CD4-positive, alpha-beta T cell treated with Interleukin-4 for 4 hours (primary cell): ENCODE measurements at regions not wholly inside any gene's neighbourhood (a gene's known extent, or its start where the extent isn't known, plus 50 kb on each side); places are given as distances from the start of the nearest gene placed in this dataset.
"Not testable (repeated sequence)": the region's sequence is repeated elsewhere in the genome, so short reads cannot be mapped to it uniquely, and the experiment has no call there.

Source experiments
- DNase-seq: peaks from one replicate; pipeline ENCODE4 v3.0.0-alpha.2; 2020

GRCh38 chr15:44849701-44850403 is 106.6 kb upstream of the TERB2 start:
- not testable (repeated sequence) for DNase-seq

- DNase-seq: peak; percentile 64
These were observed 103.1 kb upstream of the TERB2 start for GRCh38 chr15:44853304-44853950.

- not testable (repeated sequence) for DNase-seq
These were observed 101.8 kb upstream of the TERB2 start for GRCh38 chr15:44854696-44855095.

- not testable (repeated sequence) for DNase-seq
These were observed 100.2 kb upstream of the TERB2 start for GRCh38 chr15:44856284-44856683.

- not testable (repeated sequence) for DNase-seq
These were observed 99.2 kb upstream of the TERB2 start for GRCh38 chr15:44857164-44857710.

- DNase-seq: not testable (repeated sequence)
These were observed 97.4 kb upstream of the TERB2 start for GRCh38 chr15:44859088-44859487.

- DNase-seq: not testable (repeated sequence)
These were observed 96.3 kb upstream of the TERB2 start for GRCh38 chr15:44860168-44860567.

- no peak for DNase-seq
These were observed 95.0 kb upstream of the TERB2 start for GRCh38 chr15:44861439-44861910.

GRCh38 chr15:44861917-44862316 is 94.6 kb upstream of the TERB2 start:
- no peak for DNase-seq

GRCh38 chr15:44862866-44863265 is 93.6 kb upstream of the TERB2 start:
- not testable (repeated sequence) for DNase-seq

- not testable (repeated sequence) for DNase-seq
These were observed 88.4 kb upstream of the TERB2 start for GRCh38 chr15:44868100-44868499.

- not testable (repeated sequence) for DNase-seq
These were observed 86.4 kb upstream of the TERB2 start for GRCh38 chr15:44870125-44870524.

- DNase-seq: no peak
These were observed 83.4 kb upstream of the TERB2 start for GRCh38 chr15:44873103-44873502.

GRCh38 chr15:44879066-44879465 is 77.4 kb upstream of the TERB2 start:
- DNase-seq: no peak

- peak; percentile 35 for DNase-seq
These were observed 74.0 kb upstream of the TERB2 start for GRCh38 chr15:44882499-44882968.

GRCh38 chr15:44883199-44883877 is 73.1 kb upstream of the TERB2 start:
- no peak for DNase-seq

- not testable (repeated sequence) for DNase-seq
These were observed 57.4 kb upstream of the TERB2 start for GRCh38 chr15:44898890-44899651.

- not testable (repeated sequence) for DNase-seq
These were observed 56.7 kb upstream of the TERB2 start for GRCh38 chr15:44899775-44900174.

- DNase-seq: not testable (repeated sequence)
These were observed 55.7 kb upstream of the TERB2 start for GRCh38 chr15:44900796-44901195.

GRCh38 chr15:44903281-44903680 is 53.2 kb upstream of the TERB2 start:
- not testable (repeated sequence) for DNase-seq

GRCh38 chr15:44904651-44905340 is 51.7 kb upstream of the TERB2 start:
- not testable (repeated sequence) for DNase-seq
